KMS-11 (cell line): ENCODE measurements at regions not wholly inside any gene's neighbourhood (a gene's known extent, or its start where the extent isn't known, plus 50 kb on each side); places are given as distances from the start of the nearest gene placed in this dataset.

Source experiments
- H2AFZ ChIP-seq: fragments of 200-600 bp; sonication (generic); 2 replicates; pipeline ENCODE4 v1.6.1; 2016; ENCODE audit warnings: antibody characterized with exemption, mixed run types, low read depth
- H3K27ac ChIP-seq: fragments of 200-600 bp; sonication (generic); 2 replicates; pipeline ENCODE4 v1.6.1; 2016; ENCODE audit warnings: mild to moderate bottlenecking, mixed run types
- H3K27me3 ChIP-seq: fragments of 200-600 bp; sonication (generic); 2 replicates; pipeline ENCODE4 v1.6.1; 2017; ENCODE audit warnings: mild to moderate bottlenecking, low read depth, mixed run types, moderate library complexity; ENCODE audit not compliant: insufficient read depth
- H3K36me3 ChIP-seq: fragments of 200-600 bp; sonication (generic); 2 replicates; pipeline ENCODE4 v1.6.1; 2017; ENCODE audit warnings: mild to moderate bottlenecking, mixed run types; ENCODE audit not compliant: insufficient read depth
- H3K4me1 ChIP-seq: fragments of 200-600 bp; sonication (generic); 2 replicates; pipeline ENCODE4 v1.6.1; 2016; ENCODE audit warnings: mild to moderate bottlenecking, low read depth, mixed run types; ENCODE audit not compliant: poor library complexity, severe bottlenecking
- H3K4me2 ChIP-seq: fragments of 200-600 bp; sonication (generic); 2 replicates; pipeline ENCODE4 v1.7.0; 2016; ENCODE audit warnings: mild to moderate bottlenecking, mixed run types
- H3K4me3 ChIP-seq: fragments of 200-600 bp; sonication (generic); IDR thresholded peaks from 2 replicates; pipeline ENCODE4 v1.6.1; 2017; ENCODE audit warnings: low read depth, low read length, mixed read lengths; ENCODE audit not compliant: insufficient read depth
- H3K79me2 ChIP-seq: fragments of 200-600 bp; sonication (generic); 2 replicates; pipeline ENCODE4 v1.6.1; 2016; ENCODE audit warnings: low read depth, mixed run types; ENCODE audit not compliant: insufficient read depth
- H3K9ac ChIP-seq: fragments of 200-600 bp; sonication (generic); 2 replicates; pipeline ENCODE4 v1.6.1; 2016; ENCODE audit warnings: mild to moderate bottlenecking, mixed run types
- H4K20me1 ChIP-seq: fragments of 200-600 bp; sonication (generic); 2 replicates; pipeline ENCODE4 v1.6.1; 2016; ENCODE audit warnings: mild to moderate bottlenecking, mixed run types; ENCODE audit not compliant: insufficient read depth
- TF ChIP-seq, protein P1 (sequence below): fragments of 200-600 bp; sonication (generic); conservative IDR thresholded peaks from 2 replicates; pipeline ENCODE4 v1.6.1; 2017; ENCODE audit warnings: low read depth, mild to moderate bottlenecking, antibody characterized with exemption, low read length, moderate library complexity, mixed read lengths

DNA sequence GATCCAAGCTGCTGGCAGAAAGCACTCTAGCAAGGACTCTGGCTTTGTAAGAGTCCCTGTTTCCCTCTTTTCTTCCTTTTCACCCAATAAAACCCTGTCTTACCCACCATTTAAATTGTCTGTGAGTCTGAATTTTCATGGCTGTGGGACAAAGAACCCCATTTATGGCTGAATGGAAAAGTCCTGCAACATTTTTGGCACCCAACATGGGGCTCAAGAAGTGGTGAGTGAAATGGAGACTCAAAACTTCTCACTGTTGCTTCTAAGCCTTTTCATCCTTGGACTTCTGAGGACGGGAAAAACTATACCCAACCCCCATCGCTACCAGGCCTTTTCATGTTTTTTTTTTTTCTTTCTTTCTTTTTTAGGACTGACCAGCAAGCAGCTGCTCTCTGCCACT lies 329.5 kb upstream of the CWC22 start:
- Histone ChIP-seq H4K20me1 (no peaks in the 10 kb centered on the region), H3K79me2 (no peaks in the 10 kb centered on the region), H3K9ac (no peak overlapping the region), H3K36me3 (no peaks in the 10 kb centered on the region), H3K4me2 (no peak overlapping the region), H2AFZ (no peak overlapping the region), H3K4me3 (no peak overlapping the region), H3K27ac (no peak overlapping the region), H3K4me1 (no peaks in the 10 kb centered on the region), H3K27me3 (no peaks in the 10 kb centered on the region)
- TF ChIP-seq, protein P1, sequence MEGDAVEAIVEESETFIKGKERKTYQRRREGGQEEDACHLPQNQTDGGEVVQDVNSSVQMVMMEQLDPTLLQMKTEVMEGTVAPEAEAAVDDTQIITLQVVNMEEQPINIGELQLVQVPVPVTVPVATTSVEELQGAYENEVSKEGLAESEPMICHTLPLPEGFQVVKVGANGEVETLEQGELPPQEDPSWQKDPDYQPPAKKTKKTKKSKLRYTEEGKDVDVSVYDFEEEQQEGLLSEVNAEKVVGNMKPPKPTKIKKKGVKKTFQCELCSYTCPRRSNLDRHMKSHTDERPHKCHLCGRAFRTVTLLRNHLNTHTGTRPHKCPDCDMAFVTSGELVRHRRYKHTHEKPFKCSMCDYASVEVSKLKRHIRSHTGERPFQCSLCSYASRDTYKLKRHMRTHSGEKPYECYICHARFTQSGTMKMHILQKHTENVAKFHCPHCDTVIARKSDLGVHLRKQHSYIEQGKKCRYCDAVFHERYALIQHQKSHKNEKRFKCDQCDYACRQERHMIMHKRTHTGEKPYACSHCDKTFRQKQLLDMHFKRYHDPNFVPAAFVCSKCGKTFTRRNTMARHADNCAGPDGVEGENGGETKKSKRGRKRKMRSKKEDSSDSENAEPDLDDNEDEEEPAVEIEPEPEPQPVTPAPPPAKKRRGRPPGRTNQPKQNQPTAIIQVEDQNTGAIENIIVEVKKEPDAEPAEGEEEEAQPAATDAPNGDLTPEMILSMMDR = no peak

DNA sequence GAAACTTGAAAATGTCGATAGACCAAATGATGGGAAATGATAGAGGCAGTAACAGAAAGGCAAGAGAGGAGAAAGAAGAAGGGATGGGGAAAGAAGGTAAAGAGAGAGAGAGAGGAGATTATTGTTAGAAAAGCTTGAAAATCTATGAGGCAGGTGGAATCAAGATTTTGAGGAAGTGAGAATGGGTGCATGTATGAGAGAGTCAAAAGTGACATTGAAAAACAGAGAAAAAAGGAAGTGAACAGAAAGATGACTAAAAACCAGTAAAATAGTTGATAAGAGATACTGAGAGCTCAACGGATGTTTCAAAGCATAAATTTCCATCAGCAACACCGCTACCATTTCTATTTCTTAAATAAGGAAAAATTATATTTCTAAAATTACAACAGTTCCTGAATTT lies 327.4 kb upstream of the CWC22 start:
- TF ChIP-seq, protein P1 = no peak
- Histone ChIP-seq H3K9ac (no peak overlapping the region), H3K4me1 (no peaks in the 10 kb centered on the region), H4K20me1 (no peaks in the 10 kb centered on the region), H3K27me3 (no peaks in the 10 kb centered on the region), H3K79me2 (no peaks in the 10 kb centered on the region), H3K4me2 (no peak overlapping the region), H3K27ac (no peak overlapping the region), H2AFZ (no peak overlapping the region), H3K4me3 (no peak overlapping the region), H3K36me3 (no peaks in the 10 kb centered on the region)

DNA sequence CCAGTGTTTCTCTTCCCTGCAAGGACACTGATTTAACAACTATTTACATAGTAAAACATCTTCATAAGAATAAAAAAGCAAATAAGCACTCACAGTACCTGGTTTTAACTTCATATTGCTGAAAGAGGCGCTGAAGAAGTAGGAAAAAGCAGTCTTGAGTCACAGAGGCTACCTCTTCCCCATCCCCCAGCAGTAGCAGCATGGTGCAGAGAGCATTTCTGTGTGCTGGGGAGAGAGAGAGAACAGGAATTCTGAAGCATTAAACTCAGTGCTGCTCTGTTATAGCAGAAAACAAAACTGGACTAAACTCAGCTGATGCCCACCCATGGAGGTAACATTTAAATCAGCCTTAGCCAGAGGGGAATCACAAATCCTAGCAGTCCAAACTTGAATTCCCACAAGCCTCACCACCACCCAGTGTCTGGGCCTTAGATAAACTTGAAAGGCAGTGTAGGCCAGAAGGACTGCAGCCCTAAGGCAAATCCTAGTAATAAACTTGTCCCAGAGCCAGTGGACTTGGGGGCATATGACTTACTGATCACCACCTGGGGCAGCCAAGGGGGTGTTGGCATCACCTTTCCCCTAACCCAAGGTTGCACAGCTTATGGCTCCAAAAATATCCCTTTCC lies 321.8 kb upstream of the CWC22 start:
- Histone ChIP-seq H3K4me3 (no peak overlapping the region), H3K4me2 (no peak overlapping the region), H3K27me3 (no peaks in the 10 kb centered on the region), H3K4me1 (no peaks in the 10 kb centered on the region), H3K9ac (no peak overlapping the region), H3K27ac (no peak overlapping the region), H2AFZ (no peak overlapping the region), H4K20me1 (no peaks in the 10 kb centered on the region), H3K79me2 (no peaks in the 10 kb centered on the region), H3K36me3 (no peaks in the 10 kb centered on the region)
- TF ChIP-seq, protein P1 = no peak

DNA sequence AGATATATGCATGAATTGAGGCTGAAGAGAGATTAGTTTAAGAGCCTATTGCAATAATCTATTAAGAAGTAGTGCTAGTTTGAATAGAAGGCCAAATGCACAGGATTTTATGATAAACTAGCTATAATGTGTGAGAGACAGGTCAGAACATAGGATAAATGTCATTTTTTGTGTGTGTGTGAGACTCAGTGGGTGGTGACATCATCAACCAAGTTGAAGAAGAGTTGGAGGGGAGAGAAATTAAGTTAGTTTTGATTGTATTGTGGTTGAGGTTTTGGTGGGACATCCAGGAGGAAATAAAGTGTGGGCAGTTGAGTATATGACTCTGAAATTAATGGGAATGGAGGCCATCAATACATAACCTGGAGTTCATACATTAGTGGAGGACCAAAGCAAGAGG lies 320.1 kb upstream of the CWC22 start:
- TF ChIP-seq, protein P1 = no peak
- Histone ChIP-seq H3K79me2 (no peaks in the 10 kb centered on the region), H3K27ac (no peak overlapping the region), H3K4me2 (no peak overlapping the region), H2AFZ (no peak overlapping the region), H3K4me3 (no peak overlapping the region), H3K36me3 (no peaks in the 10 kb centered on the region), H4K20me1 (no peaks in the 10 kb centered on the region), H3K9ac (no peak overlapping the region), H3K27me3 (no peaks in the 10 kb centered on the region), H3K4me1 (no peaks in the 10 kb centered on the region)
